Retinal pigment epithelial cell (primary cell): ENCODE measurements at regions not wholly inside any gene's neighbourhood (a gene's known extent, or its start where the extent isn't known, plus 50 kb on each side); places are given as distances from the start of the nearest gene placed in this dataset.

Experiments used
- DNase-seq: peaks from one replicate; pipeline ENCODE4 v3.0.0-alpha.2; 2010; ENCODE audit warnings: low read depth
- H3K4me3 ChIP-seq: 2 replicates; pipeline ENCODE4 v1.5.1; 2011; ENCODE audit warnings: mild to moderate bottlenecking, low read length, control low read depth, moderate library complexity
- CTCF ChIP-seq: conservative IDR thresholded peaks from 2 replicates; pipeline ENCODE4 v1.5.1; 2011; ENCODE audit warnings: low read depth, low read length, control low read depth, inconsistent platforms

GRCh38 chr18:51588616-51589015 lies 391.1 kb upstream of the MEX3C start:
- no peak for DNase-seq
- H3K4me3 ChIP-seq = no peak overlapping the region
- TF ChIP-seq CTCF = no peak

- H3K4me3 ChIP-seq = no peak overlapping the region
- DNase-seq = no peak
- TF ChIP-seq CTCF = no peak
Measured at GRCh38 chr18:51593931-51594330, 396.4 kb upstream of the MEX3C start.

GRCh38 chr18:51603111-51603510 lies 405.6 kb upstream of the MEX3C start:
- H3K4me3 ChIP-seq = no peak overlapping the region
- DNase-seq = no peak
- TF ChIP-seq CTCF = no peak

GRCh38 chr18:51603551-51603950 lies 406.1 kb upstream of the MEX3C start:
- TF ChIP-seq CTCF = no peak
- no peak for DNase-seq
- no peak overlapping the region for H3K4me3 ChIP-seq

- no peak overlapping the region for H3K4me3 ChIP-seq
- no peak for TF ChIP-seq CTCF
- no peak for DNase-seq
Measured at GRCh38 chr18:51610481-51610880, 413.0 kb upstream of the MEX3C start.

- no peak overlapping the region for H3K4me3 ChIP-seq
- no peak for DNase-seq
- no peak for TF ChIP-seq CTCF
Measured at GRCh38 chr18:51611326-51611725, 413.8 kb upstream of the MEX3C start.

- H3K4me3 ChIP-seq = no peak overlapping the region
- TF ChIP-seq CTCF = no peak
- DNase-seq = peak; percentile 15
Measured at GRCh38 chr18:51614033-51614432, 416.6 kb upstream of the MEX3C start.
